OCI-LY1 (cell line): ENCODE measurements at regions not wholly inside any gene's neighbourhood (a gene's known extent, or its start where the extent isn't known, plus 50 kb on each side); places are given as distances from the start of the nearest gene placed in this dataset.

Experiments
- CTCF ChIP-seq: fragments of 200-600 bp; sonication (generic), shearing (Covaris generic); IDR thresholded peaks from 2 replicates; pipeline ENCODE4 v1.5.1; 2017; ENCODE audit warnings: mild to moderate bottlenecking, antibody characterized with exemption, low read length, moderate library complexity, mixed read lengths
- EZH2 ChIP-seq: fragments of 200-600 bp; sonication (generic), shearing (Covaris generic); IDR thresholded peaks from 2 replicates; pipeline ENCODE4 v1.8.0; 2017; ENCODE audit warnings: borderline replicate concordance, mixed run types, mild to moderate bottlenecking, antibody characterized with exemption, low read length, moderate library complexity, mixed read lengths

- TF ChIP-seq CTCF = no peak
- no peak for TF ChIP-seq EZH2
These were observed 450.0 kb upstream of the ID2 start for GRCh38 chr2:8231902-8232301.
